ENCODE measurements at regions not wholly inside any gene's neighbourhood (a gene's known extent, or its start where the extent isn't known, plus 50 kb on each side); places are given as distances from the start of the nearest gene placed in this dataset.

GRCh38 chr4:24674279-24674678, 89.9 kb upstream of the DHX15 start:
- H3K36me3 ChIP-seq (ENCODE audit: control insufficient read depth, insufficient read depth, low read length), result no peaks in the 10 kb centered on the region

GRCh38 chr4:24675721-24676389, 91.5 kb upstream of the DHX15 start:
- TF ChIP-seq CTCF (IDR thresholded peaks at IDR 0.05; ENCODE audit: insufficient read depth, low read length, poor library complexity, severe bottlenecking), result no peak
- DNase-seq (ENCODE audit: extremely low read depth, insufficient read length), result no peak

More at GRCh38 chr4:24674279-24674678, 89.9 kb upstream of the DHX15 start:
- H3K4me3 ChIP-seq (replicated peaks; ENCODE audit: low read depth, low read length), result no peak overlapping the region
- no peak for TF ChIP-seq CTCF (IDR thresholded peaks at IDR 0.05; ENCODE audit: insufficient read depth, low read length, poor library complexity, severe bottlenecking)
- no peaks in the 10 kb centered on the region; the same call in 1 of the 2 replicates for H3K27me3 ChIP-seq (replicated peaks; ENCODE audit: control insufficient read depth, insufficient read depth, low read length)
- no peak for DNase-seq (ENCODE audit: extremely low read depth, insufficient read length)

GRCh38 chr4:24677909-24678308, 93.6 kb upstream of the DHX15 start:
- TF ChIP-seq CTCF (IDR thresholded peaks at IDR 0.05; ENCODE audit: insufficient read depth, low read length, poor library complexity, severe bottlenecking), result no peak
- H3K36me3 ChIP-seq (ENCODE audit: control insufficient read depth, insufficient read depth, low read length), result no peaks in the 10 kb centered on the region
- no peaks in the 10 kb centered on the region; the same call in 1 of the 2 replicates for H3K27me3 ChIP-seq (replicated peaks; ENCODE audit: control insufficient read depth, insufficient read depth, low read length)
- no peak overlapping the region for H3K4me3 ChIP-seq (replicated peaks; ENCODE audit: low read depth, low read length)
- DNase-seq (ENCODE audit: extremely low read depth, insufficient read length), result no peak

More at GRCh38 chr4:24675721-24676389, 91.5 kb upstream of the DHX15 start:
- no peaks in the 10 kb centered on the region; the same call in 1 of the 2 replicates for H3K27me3 ChIP-seq (replicated peaks; ENCODE audit: control insufficient read depth, insufficient read depth, low read length)
- H3K36me3 ChIP-seq (ENCODE audit: control insufficient read depth, insufficient read depth, low read length), result no peaks in the 10 kb centered on the region
- no peak overlapping the region for H3K4me3 ChIP-seq (replicated peaks; ENCODE audit: low read depth, low read length)

- H3K36me3 ChIP-seq (ENCODE audit: control insufficient read depth, insufficient read depth, low read length), result no peaks in the 10 kb centered on the region
- no peaks in the 10 kb centered on the region; the same call in 1 of the 2 replicates for H3K27me3 ChIP-seq (replicated peaks; ENCODE audit: control insufficient read depth, insufficient read depth, low read length)
- DNase-seq (ENCODE audit: extremely low read depth, insufficient read length), result no peak
- H3K4me3 ChIP-seq (replicated peaks; ENCODE audit: low read depth, low read length), result no peak overlapping the region
- TF ChIP-seq CTCF (IDR thresholded peaks at IDR 0.05; ENCODE audit: insufficient read depth, low read length, poor library complexity, severe bottlenecking), result no peak
These were observed 96.5 kb upstream of the DHX15 start for GRCh38 chr4:24680746-24681448.

- no peak overlapping the region for H3K4me3 ChIP-seq (replicated peaks; ENCODE audit: low read depth, low read length)
- no peaks in the 10 kb centered on the region; the same call in 1 of the 2 replicates for H3K27me3 ChIP-seq (replicated peaks; ENCODE audit: control insufficient read depth, insufficient read depth, low read length)
- no peaks in the 10 kb centered on the region for H3K36me3 ChIP-seq (ENCODE audit: control insufficient read depth, insufficient read depth, low read length)
- no peak for TF ChIP-seq CTCF (IDR thresholded peaks at IDR 0.05; ENCODE audit: insufficient read depth, low read length, poor library complexity, severe bottlenecking)
- no peak for DNase-seq (ENCODE audit: extremely low read depth, insufficient read length)
These were observed 98.8 kb upstream of the DHX15 start for GRCh38 chr4:24683116-24683515.
